ENCODE measurements at regions not wholly inside any gene's neighbourhood (a gene's known extent, or its start where the extent isn't known, plus 50 kb on each side); places are given as distances from the start of the nearest gene placed in this dataset.
A peak's percentile ranks its signal among the peaks of the same experiment; 100 is the strongest.
"Not testable (repeated sequence)": the region's sequence is repeated elsewhere in the genome, so short reads cannot be mapped to it uniquely, and the experiment has no call there.

- DNase-seq, result no peak
Measured at GRCh38 chr9:3773362-3774060, 247.7 kb upstream of the RFX3 start.

- DNase-seq, result no peak
Measured at GRCh38 chr9:3769646-3770045, 243.8 kb upstream of the RFX3 start.

- DNase-seq, result no peak
Measured at GRCh38 chr9:3768712-3769457, 243.1 kb upstream of the RFX3 start.

GRCh38 chr9:3768286-3768685 lies 242.5 kb upstream of the RFX3 start:
- no peak for DNase-seq

- DNase-seq, result no peak
Measured at GRCh38 chr9:3762076-3762475, 236.3 kb upstream of the RFX3 start.

- no peak for DNase-seq
Measured at GRCh38 chr9:3760031-3760430, 234.2 kb upstream of the RFX3 start.

- DNase-seq, result no peak
Measured at GRCh38 chr9:3758816-3759576, 233.2 kb upstream of the RFX3 start.

GRCh38 chr9:3756071-3756470 lies 230.3 kb upstream of the RFX3 start:
- no peak for DNase-seq

GRCh38 chr9:3751125-3751758 lies 225.4 kb upstream of the RFX3 start:
- DNase-seq, result no peak

GRCh38 chr9:3750321-3750720 lies 224.5 kb upstream of the RFX3 start:
- DNase-seq, result no peak

- peak; percentile 29 for DNase-seq
Measured at GRCh38 chr9:3746296-3747275, 220.8 kb upstream of the RFX3 start.

- DNase-seq, result no peak
Measured at GRCh38 chr9:3743901-3744413, 218.2 kb upstream of the RFX3 start.

GRCh38 chr9:3742586-3742985 lies 216.8 kb upstream of the RFX3 start:
- no peak for DNase-seq

GRCh38 chr9:3741729-3742128 lies 215.9 kb upstream of the RFX3 start:
- DNase-seq, result no peak

- no peak for DNase-seq
Measured at GRCh38 chr9:3740690-3741419, 215.1 kb upstream of the RFX3 start.

GRCh38 chr9:3736161-3736560 lies 210.4 kb upstream of the RFX3 start:
- no peak for DNase-seq

- DNase-seq, result no peak
Measured at GRCh38 chr9:3735251-3735650, 209.4 kb upstream of the RFX3 start.

GRCh38 chr9:3733527-3734262 lies 207.9 kb upstream of the RFX3 start:
- not testable (repeated sequence) for DNase-seq

GRCh38 chr9:3733039-3733408 lies 207.2 kb upstream of the RFX3 start:
- DNase-seq, result no peak
